GM23248 (cell line): ENCODE measurements at regions not wholly inside any gene's neighbourhood (a gene's known extent, or its start where the extent isn't known, plus 50 kb on each side); places are given as distances from the start of the nearest gene placed in this dataset.

ENCODE experiments used
- DNase-seq: peaks from one replicate; pipeline ENCODE4 v3.0.0-alpha.2; 2015
- H2AFZ ChIP-seq: fragments of 200-600 bp; sonication (generic); 2 replicates; pipeline ENCODE4 v1.6.1; 2016; ENCODE audit warnings: antibody characterized with exemption
- H3F3A ChIP-seq: fragments of 200-600 bp; sonication (generic); 2 replicates; pipeline ENCODE4 v1.6.1; 2016; ENCODE audit warnings: mild to moderate bottlenecking, antibody characterized with exemption, mixed run types; ENCODE audit not compliant: insufficient read depth
- H3K27ac ChIP-seq: fragments of 200-600 bp; sonication (generic); 2 replicates; pipeline ENCODE4 v1.5.1; 2016; ENCODE audit warnings: mild to moderate bottlenecking
- H3K27me3 ChIP-seq: fragments of 200-600 bp; sonication (generic); replicated peaks from 2 replicates; pipeline ENCODE4 v1.6.1; 2016; ENCODE audit warnings: mild to moderate bottlenecking; ENCODE audit not compliant: insufficient read depth
- H3K36me3 ChIP-seq: fragments of 200-600 bp; sonication (generic); 2 replicates; pipeline ENCODE4 v1.6.1; 2016; ENCODE audit warnings: low read depth, mild to moderate bottlenecking
- H3K4me1 ChIP-seq: fragments of 200-600 bp; sonication (generic); 2 replicates; pipeline ENCODE4 v1.6.1; 2016; ENCODE audit warnings: mild to moderate bottlenecking; ENCODE audit not compliant: insufficient read depth
- H3K4me2 ChIP-seq: fragments of 200-600 bp; sonication (generic); one replicate; pipeline ENCODE4 v1.6.1; 2016; ENCODE audit warnings: mild to moderate bottlenecking; ENCODE audit not compliant: unreplicated experiment
- H3K4me3 ChIP-seq: fragments of 200-600 bp; sonication (generic); 2 replicates; pipeline ENCODE4 v1.5.1; 2016; ENCODE audit warnings: mild to moderate bottlenecking
- H3K79me2 ChIP-seq: fragments of 200-600 bp; sonication (generic); 2 replicates; pipeline ENCODE4 v1.6.1; 2016; ENCODE audit warnings: mild to moderate bottlenecking; ENCODE audit not compliant: insufficient read depth
- H3K9ac ChIP-seq: fragments of 200-600 bp; sonication (generic); 2 replicates; pipeline ENCODE4 v1.6.1; 2016; ENCODE audit warnings: mild to moderate bottlenecking
- H3K9me2 ChIP-seq: fragments of 200-600 bp; sonication (generic); 2 replicates; pipeline ENCODE4 v1.6.1; 2016; ENCODE audit warnings: mixed run types, mild to moderate bottlenecking, moderate library complexity; ENCODE audit not compliant: insufficient read depth
- H3K9me3 ChIP-seq: fragments of 200-600 bp; sonication (generic); one replicate; pipeline ENCODE4 v1.6.1; 2017; ENCODE audit warnings: low read depth
- H4K20me1 ChIP-seq: fragments of 200-600 bp; sonication (generic); 2 replicates; pipeline ENCODE4 v1.6.0; 2016; ENCODE audit not compliant: insufficient read depth
- EZH2 ChIP-seq: fragments of 200-600 bp; sonication (generic); IDR thresholded peaks from 2 replicates; pipeline ENCODE4 v1.6.1; 2018; ENCODE audit warnings: antibody characterized with exemption, mild to moderate bottlenecking; ENCODE audit not compliant: insufficient read depth, poor library complexity, severe bottlenecking
- EZH2phosphoT487 ChIP-seq: fragments of 200-600 bp; sonication (generic); IDR thresholded peaks from 2 replicates; pipeline ENCODE4 v1.6.1; 2018; ENCODE audit warnings: antibody characterized with exemption, moderate library complexity, mild to moderate bottlenecking, low read depth; ENCODE audit not compliant: insufficient read depth
- WGBS, 2 experiments: methylation state at CpG; one replicate each; pipeline ENCODE4 v1.1.6; 2015 to 2017; ENCODE audit warnings: low lambda C conversion rate in 2 of 2, low coverage in 1 of 2; ENCODE audit errors: missing lambda C conversion rate in 2 of 2; 5-methylcytosine and 5-hydroxymethylcytosine counted together
- in situ Hi-C: fragments of 300-500 bp; cut with MboI; formaldehyde crosslinking; loops from 2 replicates; pipeline ENCODE4 v1.15.0; 2020

DNA sequence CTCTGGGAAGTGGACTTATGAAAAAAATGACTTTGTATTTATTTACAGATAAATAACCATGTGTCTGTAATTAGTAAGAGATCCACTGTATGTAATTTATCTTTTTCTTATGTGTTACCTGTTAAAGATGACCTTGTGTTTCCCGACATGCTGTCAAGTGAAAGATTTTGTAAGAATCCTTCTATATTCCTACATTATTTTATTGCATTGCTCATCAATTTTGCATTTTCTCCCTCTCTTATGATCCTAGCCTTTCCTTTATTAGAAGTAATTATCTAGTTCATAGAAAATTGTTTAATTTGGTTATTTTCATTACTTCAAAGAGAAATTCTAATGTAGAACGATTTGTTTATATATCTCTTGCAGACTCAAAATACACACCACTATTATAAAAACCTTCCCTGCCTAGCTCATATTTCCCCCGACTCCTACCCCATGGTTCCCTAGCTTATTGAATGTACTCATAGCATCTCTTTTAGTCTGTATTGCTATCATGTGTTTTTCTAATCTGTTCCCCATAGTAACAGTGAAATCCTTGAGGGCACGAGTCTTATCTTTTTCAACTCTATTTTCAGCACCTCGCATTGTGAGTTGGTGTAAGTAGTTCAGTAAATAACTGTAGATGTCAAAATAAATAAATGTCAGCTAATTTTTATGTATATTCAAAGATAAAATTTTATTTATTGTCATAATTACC is 774.4 kb downstream of the HDGFL1 start:
- no peaks in the 10 kb centered on the region for H3K9me3 ChIP-seq
- no peaks in the 10 kb centered on the region for H3K9me2 ChIP-seq
- H3K79me2 ChIP-seq = no peaks in the 10 kb centered on the region
- no peak overlapping the region for H3K4me3 ChIP-seq
- H3K36me3 ChIP-seq = no peaks in the 10 kb centered on the region
- H3K27me3 ChIP-seq = no peaks in the 10 kb centered on the region
- H3K4me2 ChIP-seq = no peak overlapping the region
- WGBS, 2 experiments = 44 to 48% methylated on average over 5 of the region's 5 CpGs
- no peaks in the 10 kb centered on the region for H4K20me1 ChIP-seq
- H3K9ac ChIP-seq = no peak overlapping the region
- DNase-seq = no peak
- H3K27ac ChIP-seq = no peak overlapping the region
- H3F3A ChIP-seq = no peaks in the 10 kb centered on the region
- in situ Hi-C loops = no loop called here
- H2AFZ ChIP-seq = no peak overlapping the region
- H3K4me1 ChIP-seq = no peaks in the 10 kb centered on the region
- TF ChIP-seq EZH2 (no peak), EZH2phosphoT487 (no peak)

DNA sequence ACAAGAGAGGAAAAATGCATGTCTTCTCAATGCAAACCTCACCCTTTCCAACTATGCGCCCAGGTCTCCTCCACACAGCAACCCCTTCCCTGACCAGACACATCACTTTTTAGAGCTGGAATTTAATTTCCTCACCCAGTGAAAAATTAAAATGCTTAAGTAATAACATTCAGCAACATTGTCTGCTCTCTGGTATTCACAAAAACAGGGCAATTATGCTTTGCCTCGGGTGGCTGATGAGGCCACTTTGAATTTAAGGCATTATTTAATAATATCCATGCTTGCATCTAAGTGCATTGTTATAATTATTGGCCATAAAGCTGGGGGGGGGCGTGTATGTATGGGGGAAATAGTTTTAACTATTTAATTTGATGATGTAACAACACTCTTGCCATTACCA is 777.8 kb upstream of the NRSN1 start:
- Histone ChIP-seq H3K4me1 (no peaks in the 10 kb centered on the region), H3K4me2 (no peak overlapping the region), H4K20me1 (no peaks in the 10 kb centered on the region), H3K79me2 (no peaks in the 10 kb centered on the region), H3K27ac (no peak overlapping the region), H3K27me3 (no peaks in the 10 kb centered on the region), H3F3A (peaks cover 9% of the 10 kb centered on the region; the same call in 1 of the 2 replicates), H3K9me2 (no peaks in the 10 kb centered on the region), H3K9ac (no peak overlapping the region), H3K4me3 (no peak overlapping the region), H2AFZ (no peak overlapping the region), H3K9me3 (no peaks in the 10 kb centered on the region), H3K36me3 (no peaks in the 10 kb centered on the region)
- no peak for DNase-seq
- TF ChIP-seq EZH2phosphoT487 = no peak
- no peak for TF ChIP-seq EZH2
- in situ Hi-C loops = no loop called here
- 54% methylated on average over 3 of the region's 3 CpGs for WGBS, 2 experiments

DNA sequence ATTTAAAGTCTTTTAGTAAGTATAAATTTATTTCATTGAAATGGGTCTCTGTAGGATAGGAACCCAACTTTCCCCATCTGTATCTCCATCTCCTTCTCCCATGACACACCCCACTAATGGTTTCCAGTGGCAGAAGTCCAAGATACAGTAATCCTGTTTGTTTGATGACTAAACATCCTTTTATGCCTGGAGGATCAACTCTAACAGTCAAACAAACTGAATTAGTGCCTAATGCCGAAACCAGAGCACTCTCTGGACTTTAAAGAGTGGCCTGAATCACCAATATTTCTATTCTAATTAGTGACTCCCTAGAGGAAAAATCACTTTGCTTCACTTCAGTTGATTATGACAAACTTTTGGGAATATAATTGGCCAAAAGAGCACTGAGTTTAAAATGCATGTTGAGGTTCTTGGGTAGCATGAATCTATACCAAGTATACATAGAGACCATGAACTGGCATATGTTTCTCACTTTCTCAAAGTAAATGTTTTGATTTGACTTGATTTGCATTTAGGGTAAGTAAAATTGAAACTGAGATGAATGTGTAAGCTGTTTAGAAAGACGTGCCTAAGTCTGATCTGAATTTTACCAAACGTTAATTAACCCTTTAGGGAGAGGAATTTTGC is 776.4 kb upstream of the NRSN1 start:
- Histone ChIP-seq H3K36me3 (no peaks in the 10 kb centered on the region), H3K4me1 (no peaks in the 10 kb centered on the region), H3K9me3 (no peaks in the 10 kb centered on the region), H3F3A (peaks cover 9% of the 10 kb centered on the region; the same call in 1 of the 2 replicates), H3K27ac (no peak overlapping the region), H3K4me2 (no peak overlapping the region), H2AFZ (no peak overlapping the region), H3K4me3 (no peak overlapping the region), H3K27me3 (no peaks in the 10 kb centered on the region), H3K9me2 (no peaks in the 10 kb centered on the region; the same call in 1 of the 2 replicates), H4K20me1 (no peaks in the 10 kb centered on the region), H3K79me2 (no peaks in the 10 kb centered on the region), H3K9ac (no peak overlapping the region)
- 0 to 2% methylated on average over 3 of the region's 3 CpGs for WGBS, 2 experiments
- in situ Hi-C loops = no loop called here
- TF ChIP-seq EZH2 (no peak), EZH2phosphoT487 (no peak)
- DNase-seq = peak; percentile 72

DNA sequence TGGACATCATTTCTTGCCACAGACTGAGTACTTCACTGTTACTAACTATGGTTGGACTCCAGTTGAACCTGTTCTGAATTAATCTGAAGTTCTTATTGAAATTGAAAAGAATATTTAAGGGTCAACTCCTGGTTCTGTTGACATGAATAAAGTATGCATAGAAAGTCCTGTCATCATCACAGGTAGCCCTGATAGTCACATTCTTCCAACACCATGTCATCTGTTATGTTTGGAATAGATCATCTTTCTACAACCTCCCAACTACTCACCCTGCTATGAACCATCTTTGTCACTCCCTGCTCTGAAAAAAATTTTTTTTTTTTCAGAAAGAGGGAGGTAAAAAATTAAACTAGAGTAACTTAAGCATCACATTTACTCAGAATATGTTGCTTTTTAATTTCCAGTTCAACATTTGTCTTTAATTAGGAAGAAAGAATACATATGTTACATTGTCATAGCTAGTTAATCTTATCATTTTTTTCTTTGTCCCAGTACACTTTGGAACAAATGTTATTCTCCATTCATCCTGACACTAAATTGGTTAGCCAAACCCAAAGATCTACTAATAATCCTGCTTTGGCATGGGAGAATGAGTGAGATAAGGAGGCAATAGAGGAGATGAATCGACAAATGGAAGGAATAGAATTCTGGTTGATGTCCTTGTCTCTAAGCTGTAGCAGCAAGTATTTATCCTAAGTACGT is 775.1 kb upstream of the NRSN1 start:
- no peaks in the 10 kb centered on the region for H3K36me3 ChIP-seq
- no peaks in the 10 kb centered on the region for H3K4me1 ChIP-seq
- H3K9ac ChIP-seq = no peak overlapping the region
- no peak overlapping the region for H3K27ac ChIP-seq
- no peak overlapping the region for H3K4me2 ChIP-seq
- no peak for DNase-seq
- no peaks in the 10 kb centered on the region for H3K79me2 ChIP-seq
- no peaks in the 10 kb centered on the region for H3K9me3 ChIP-seq
- in situ Hi-C loops = no loop called here
- 43 to 63% methylated on average over 2 of the region's 2 CpGs for WGBS, 2 experiments
- no peaks in the 10 kb centered on the region for H3K27me3 ChIP-seq
- H3F3A ChIP-seq = peaks cover 9% of the 10 kb centered on the region; the same call in 1 of the 2 replicates
- H3K9me2 ChIP-seq = no peaks in the 10 kb centered on the region; the same call in 1 of the 2 replicates
- TF ChIP-seq EZH2 (no peak), EZH2phosphoT487 (no peak)
- H3K4me3 ChIP-seq = no peak overlapping the region
- no peaks in the 10 kb centered on the region for H4K20me1 ChIP-seq
- H2AFZ ChIP-seq = no peak overlapping the region
